ENCODE measurements at regions not wholly inside any gene's neighbourhood (a gene's known extent, or its start where the extent isn't known, plus 50 kb on each side); places are given as distances from the start of the nearest gene placed in this dataset.

DNA sequence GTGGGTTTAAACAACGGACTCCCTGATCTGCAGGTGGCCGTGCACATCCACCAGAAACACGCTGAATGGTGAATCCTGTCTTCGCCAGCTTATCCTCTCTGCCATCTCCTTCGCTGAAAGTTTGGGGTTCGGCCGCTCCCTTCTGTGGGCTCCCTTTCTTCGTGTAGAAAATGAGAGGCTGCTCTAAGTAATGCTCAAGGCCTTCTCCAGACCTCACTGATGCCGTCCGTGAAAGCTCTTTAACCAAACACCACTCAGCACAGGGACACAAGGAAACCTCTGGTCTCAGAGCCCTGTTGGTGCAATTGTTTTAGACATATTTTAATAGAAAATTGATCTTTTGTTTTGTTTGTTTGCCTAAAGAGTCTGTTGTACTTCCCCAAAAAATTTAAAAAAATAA lies 596.5 kb downstream of the IRX1 start:
- peaks cover 24% of the 10 kb centered on the region for H3K4me1 Mint-ChIP-seq
- H3K27me3 Mint-ChIP-seq (ENCODE audit: low read depth): no peaks in the 10 kb centered on the region

DNA sequence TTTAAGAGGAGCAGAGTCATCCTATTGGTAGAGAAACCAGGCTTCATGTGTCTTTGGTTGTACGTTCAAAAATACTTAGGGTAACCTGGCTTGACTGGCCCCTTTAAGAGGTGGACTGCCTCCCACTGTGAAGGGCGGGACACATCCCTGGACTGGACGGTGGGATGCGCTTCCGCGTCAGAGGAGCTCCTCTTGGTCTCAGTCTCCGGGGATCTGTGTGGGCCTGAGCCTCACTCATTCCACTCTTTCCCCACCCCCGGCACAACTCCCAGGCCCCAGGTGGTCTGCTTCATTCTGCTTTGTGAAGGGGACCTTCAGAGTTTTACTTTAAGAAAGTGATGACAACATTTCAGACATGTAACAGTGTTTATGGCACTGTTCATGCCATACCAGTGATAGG lies 601.1 kb downstream of the IRX1 start:
- no peaks in the 10 kb centered on the region for H3K36me3 Mint-ChIP-seq (ENCODE audit: low read depth)
- no peaks in the 10 kb centered on the region for H3K9me3 Mint-ChIP-seq
- no peaks in the 10 kb centered on the region for H3K27me3 Mint-ChIP-seq (ENCODE audit: low read depth)
- DNase-seq (ENCODE audit: low read depth, low spot score): no peak
- peaks cover 48% of the 10 kb centered on the region for H3K4me1 Mint-ChIP-seq
- TF ChIP-seq, protein P1, sequence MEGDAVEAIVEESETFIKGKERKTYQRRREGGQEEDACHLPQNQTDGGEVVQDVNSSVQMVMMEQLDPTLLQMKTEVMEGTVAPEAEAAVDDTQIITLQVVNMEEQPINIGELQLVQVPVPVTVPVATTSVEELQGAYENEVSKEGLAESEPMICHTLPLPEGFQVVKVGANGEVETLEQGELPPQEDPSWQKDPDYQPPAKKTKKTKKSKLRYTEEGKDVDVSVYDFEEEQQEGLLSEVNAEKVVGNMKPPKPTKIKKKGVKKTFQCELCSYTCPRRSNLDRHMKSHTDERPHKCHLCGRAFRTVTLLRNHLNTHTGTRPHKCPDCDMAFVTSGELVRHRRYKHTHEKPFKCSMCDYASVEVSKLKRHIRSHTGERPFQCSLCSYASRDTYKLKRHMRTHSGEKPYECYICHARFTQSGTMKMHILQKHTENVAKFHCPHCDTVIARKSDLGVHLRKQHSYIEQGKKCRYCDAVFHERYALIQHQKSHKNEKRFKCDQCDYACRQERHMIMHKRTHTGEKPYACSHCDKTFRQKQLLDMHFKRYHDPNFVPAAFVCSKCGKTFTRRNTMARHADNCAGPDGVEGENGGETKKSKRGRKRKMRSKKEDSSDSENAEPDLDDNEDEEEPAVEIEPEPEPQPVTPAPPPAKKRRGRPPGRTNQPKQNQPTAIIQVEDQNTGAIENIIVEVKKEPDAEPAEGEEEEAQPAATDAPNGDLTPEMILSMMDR (conservative IDR thresholded peaks at IDR 0.05): no peak
- H3K4me3 Mint-ChIP-seq: no peak overlapping the region
- H3K27ac Mint-ChIP-seq (ENCODE audit: unreplicated experiment): no peak overlapping the region

More for the DNA sequence above, 596.5 kb downstream of the IRX1 start:
- no peak overlapping the region for H3K4me3 Mint-ChIP-seq
- TF ChIP-seq, protein P1 (conservative IDR thresholded peaks at IDR 0.05): no peak
- no peaks in the 10 kb centered on the region for H3K36me3 Mint-ChIP-seq (ENCODE audit: low read depth)
- H3K9me3 Mint-ChIP-seq: no peaks in the 10 kb centered on the region
- H3K27ac Mint-ChIP-seq (ENCODE audit: unreplicated experiment): no peak overlapping the region
- no peak for DNase-seq (ENCODE audit: low read depth, low spot score)

GRCh38 chr5:4197151-4197550 lies 601.5 kb downstream of the IRX1 start:
- TF ChIP-seq, protein P1 (conservative IDR thresholded peaks at IDR 0.05): no peak
- peaks cover 48% of the 10 kb centered on the region for H3K4me1 Mint-ChIP-seq

DNA sequence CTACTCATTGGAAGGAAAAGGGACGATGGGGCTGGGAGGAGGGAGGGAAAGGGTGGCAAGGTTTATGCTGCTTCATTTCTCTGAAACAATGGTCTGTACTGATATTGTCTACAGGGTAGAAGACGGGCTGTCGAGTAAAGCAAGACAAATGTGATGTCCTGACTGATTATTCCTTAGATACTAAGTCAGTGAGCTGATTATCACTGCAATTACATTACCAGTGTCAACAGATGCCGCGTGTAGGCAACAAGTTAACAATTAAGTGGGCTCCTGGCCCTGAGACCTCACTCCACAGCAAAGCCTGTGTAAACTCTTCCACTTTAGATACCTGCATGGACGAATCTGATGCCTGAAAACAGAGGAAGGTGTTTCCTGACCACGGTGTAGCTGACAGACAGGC lies 602.8 kb downstream of the IRX1 start:
- no peaks in the 10 kb centered on the region for H3K36me3 Mint-ChIP-seq (ENCODE audit: low read depth)
- TF ChIP-seq, protein P1 (conservative IDR thresholded peaks at IDR 0.05): no peak
- H3K27me3 Mint-ChIP-seq (ENCODE audit: low read depth): no peaks in the 10 kb centered on the region
- no peak for DNase-seq (ENCODE audit: low read depth, low spot score)
- no peaks in the 10 kb centered on the region for H3K9me3 Mint-ChIP-seq
- H3K27ac Mint-ChIP-seq (ENCODE audit: unreplicated experiment): no peak overlapping the region
- H3K4me3 Mint-ChIP-seq: peak overlapping the region; percentile 43
- peaks cover 48% of the 10 kb centered on the region for H3K4me1 Mint-ChIP-seq

More at GRCh38 chr5:4197151-4197550, 601.5 kb downstream of the IRX1 start:
- no peak for DNase-seq (ENCODE audit: low read depth, low spot score)
- H3K9me3 Mint-ChIP-seq: no peaks in the 10 kb centered on the region
- no peaks in the 10 kb centered on the region for H3K27me3 Mint-ChIP-seq (ENCODE audit: low read depth)
- H3K27ac Mint-ChIP-seq (ENCODE audit: unreplicated experiment): no peak overlapping the region
- H3K4me3 Mint-ChIP-seq: no peak overlapping the region
- H3K36me3 Mint-ChIP-seq (ENCODE audit: low read depth): no peaks in the 10 kb centered on the region

DNA sequence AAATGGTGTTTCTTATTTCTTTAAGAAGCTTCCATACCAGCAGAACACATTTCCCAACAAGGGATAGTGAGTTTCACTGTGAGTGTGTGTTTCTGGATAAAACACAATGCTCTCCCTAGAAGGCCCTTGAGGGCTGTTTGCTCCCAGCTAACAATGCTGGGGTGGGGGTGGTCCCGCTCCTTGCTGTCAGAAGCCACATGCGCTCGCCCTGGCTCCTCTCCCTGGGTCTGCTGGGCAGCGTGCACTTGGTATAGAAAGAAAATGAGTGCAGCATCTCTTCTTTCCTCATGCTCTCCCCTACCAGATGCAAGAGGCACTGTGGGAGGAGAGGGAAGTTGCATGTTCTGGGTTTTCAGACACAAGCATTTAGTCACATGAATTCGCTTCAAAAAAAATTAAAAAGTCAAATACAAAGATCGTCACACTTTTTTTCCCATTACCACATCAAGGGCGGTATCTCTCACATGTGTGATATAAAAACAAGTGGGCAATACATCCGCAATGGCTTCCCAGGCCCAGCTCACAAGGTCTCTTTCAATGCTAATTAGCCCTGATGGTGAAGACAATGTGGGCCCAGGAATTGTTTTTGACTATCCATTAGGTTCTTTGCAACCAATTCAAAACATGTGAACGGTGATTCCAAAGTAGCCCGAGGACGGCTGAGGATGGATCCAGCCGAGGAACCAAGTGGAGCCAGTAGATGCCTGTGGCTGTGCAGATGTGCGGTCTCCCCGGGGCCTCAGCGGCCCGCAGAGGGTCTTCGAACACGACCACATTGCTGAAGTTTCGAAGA lies 603.6 kb downstream of the IRX1 start:
- H3K27me3 Mint-ChIP-seq (ENCODE audit: low read depth): no peaks in the 10 kb centered on the region
- TF ChIP-seq, protein P1 (conservative IDR thresholded peaks at IDR 0.05): no peak
- H3K4me1 Mint-ChIP-seq: peaks cover 42% of the 10 kb centered on the region
- H3K4me3 Mint-ChIP-seq: no peak overlapping the region
- H3K27ac Mint-ChIP-seq (ENCODE audit: unreplicated experiment): no peak overlapping the region
- H3K36me3 Mint-ChIP-seq (ENCODE audit: low read depth): no peaks in the 10 kb centered on the region
- no peaks in the 10 kb centered on the region for H3K9me3 Mint-ChIP-seq
- DNase-seq (ENCODE audit: low read depth, low spot score): no peak

Data from neural crest cell (in vitro differentiated cells).